Cardiac septum (tissue), 1 donor: ENCODE measurements at regions not wholly inside any gene's neighbourhood (a gene's known extent, or its start where the extent isn't known, plus 50 kb on each side); places are given as distances from the start of the nearest gene placed in this dataset.
"Not testable (repeated sequence)": the region's sequence is repeated elsewhere in the genome, so short reads cannot be mapped to it uniquely, and the experiment has no call there.

Experiments
- DNase-seq: peaks from one replicate; pipeline ENCODE4 v3.0.0-alpha.2; 2020; ENCODE audit warnings: low spot score
- intact Hi-C: fragments of 100-400 bp; cut with DNase I; formaldehyde crosslinking; loops from one replicate; pipeline ENCODE4 v1.14.0; 2022
- donor health status: DM: no; HTN: no; CAD: no.

GRCh38 chr9:102521097-102521755, 473.9 kb upstream of the CYLC2 start:
- no peak for DNase-seq
- intact Hi-C loops, result no loop called here

GRCh38 chr9:102519423-102519822, 475.7 kb upstream of the CYLC2 start:
- DNase-seq, result no peak
- intact Hi-C loops, result no loop called here

- DNase-seq, result no peak
- intact Hi-C loops, result no loop called here
Observed at GRCh38 chr9:102518324-102518723, 476.8 kb upstream of the CYLC2 start.

- intact Hi-C loops, result no loop called here
- DNase-seq, result no peak
Observed at GRCh38 chr9:102514541-102514940, 480.6 kb upstream of the CYLC2 start.

GRCh38 chr9:102507044-102507687, 488.0 kb upstream of the CYLC2 start:
- intact Hi-C loops, result no loop called here
- DNase-seq, result no peak

GRCh38 chr9:102506406-102506805, 488.7 kb upstream of the CYLC2 start:
- intact Hi-C loops, result no loop called here
- no peak for DNase-seq

- no peak for DNase-seq
- intact Hi-C loops, result no loop called here
Observed at GRCh38 chr9:102499468-102499867, 495.7 kb upstream of the CYLC2 start.

GRCh38 chr9:102497709-102498108, 497.4 kb upstream of the CYLC2 start:
- no peak for DNase-seq
- intact Hi-C loops, result no loop called here

GRCh38 chr9:102486976-102487375, 508.2 kb upstream of the CYLC2 start:
- DNase-seq, intact Hi-C loops: not testable (repeated sequence)

GRCh38 chr9:102483651-102484050, 511.5 kb upstream of the CYLC2 start:
- intact Hi-C loops, result no loop called here
- no peak for DNase-seq

GRCh38 chr9:102482776-102483175, 512.4 kb upstream of the CYLC2 start:
- intact Hi-C loops, result no loop called here
- no peak for DNase-seq

GRCh38 chr9:102479191-102479590, 515.9 kb upstream of the CYLC2 start:
- DNase-seq, result no peak
- intact Hi-C loops, result no loop called here

- no peak for DNase-seq
- intact Hi-C loops, result no loop called here
Observed at GRCh38 chr9:102474357-102474756, 520.8 kb upstream of the CYLC2 start.

GRCh38 chr9:102469430-102469829, 525.7 kb upstream of the CYLC2 start:
- intact Hi-C loops, DNase-seq: not testable (repeated sequence)

GRCh38 chr9:102461156-102461819, 533.8 kb upstream of the CYLC2 start:
- intact Hi-C loops, result no loop called here
- no peak for DNase-seq

GRCh38 chr9:102459828-102460227, 535.3 kb upstream of the CYLC2 start:
- intact Hi-C loops, result no loop called here

GRCh38 chr9:102456562-102456961, 538.6 kb upstream of the CYLC2 start:
- intact Hi-C loops, result no loop called here
- DNase-seq, result no peak

More at GRCh38 chr9:102459828-102460227, 535.3 kb upstream of the CYLC2 start:
- no peak for DNase-seq

GRCh38 chr9:102445906-102446305, 549.2 kb upstream of the CYLC2 start:
- DNase-seq, result no peak
- intact Hi-C loops, result no loop called here

- no peak for DNase-seq
- intact Hi-C loops, result no loop called here
Observed at GRCh38 chr9:102445181-102445747, 549.9 kb upstream of the CYLC2 start.

- DNase-seq, result no peak
- intact Hi-C loops, result no loop called here
Observed at GRCh38 chr9:102439583-102439982, 555.5 kb upstream of the CYLC2 start.

- DNase-seq, result not testable (repeated sequence)
Observed at GRCh38 chr9:102436599-102436998, 558.5 kb upstream of the CYLC2 start.

More at GRCh38 chr9:102436599-102436998, 558.5 kb upstream of the CYLC2 start:
- intact Hi-C loops, result not testable (repeated sequence)
